K562 (cell line): ENCODE measurements at regions not wholly inside any gene's neighbourhood (a gene's known extent, or its start where the extent isn't known, plus 50 kb on each side); places are given as distances from the start of the nearest gene placed in this dataset.

Experiments
- ATAC-seq: fragments of 200-7000 bp; cut with Tn5 transposase; 3 replicates; pipeline ENCODE4 v1.9.1; 2020; ENCODE audit warnings: moderate library complexity
- BruUV-seq: library from RNA; stranded (reverse); fragments of 400-500 nt; replicated peaks from 2 replicates; lab custom pipeline; 2021; lab: Mats Ljungman, UMichigan
- CTCF ChIA-PET: fragments of 300-600 bp; formaldehyde crosslinking; extraction: SDS; loops from one replicate; lab custom pipeline; 2021; ENCODE audit warnings: low intra/inter-chr PET ratio; lab: Yijun Ruan, JAX
- POLR2A ChIA-PET: fragments of 300-600, 350-650 bp; sonication (Branson Sonifier 250); formaldehyde crosslinking; extraction: SDS; loops from one replicate; lab custom pipeline; 2021; ENCODE audit warnings: antibody characterized with exemption, inconsistent platforms; lab: Yijun Ruan, JAX
- DNase-seq, 4 experiments: peaks; one replicate each; pipeline versions ENCODE4 v3.0.0 to v3.0.0-alpha.2; 2011 to 2018; ENCODE audit warnings: low spot score in 3 of 4, mixed read lengths in 3 of 4; ENCODE audit errors: extremely low read depth in 1 of 4
- FAIRE-seq: peaks from 2 replicates; lab custom pipeline; 2011; peaks lifted over from hg19 to GRCh38; lab: Jason Lieb, UNC
- H2AFZ ChIP-seq: 2 replicates; pipeline ENCODE4 v1.6.0; 2011; ENCODE audit warnings: low read depth, low read length, control low read depth, inconsistent platforms
- H3K27ac ChIP-seq: fragments of 200-600 bp; 3 replicates; pipeline ENCODE4 v1.8.0; 2011; ENCODE audit warnings: low read depth, mild to moderate bottlenecking, control low read depth, inconsistent platforms, low read length, moderate library complexity, mixed read lengths; ENCODE audit errors: extremely low read depth
- H3K27me3 ChIP-seq, 2 experiments: fragments of 300-600 bp in 1 of 2; 2 replicates in 1 of 2; 3 replicates in 1 of 2; pipeline versions ENCODE4 v1.6.0 to v1.8.0; 2011; ENCODE audit warnings: inconsistent platforms in 2 of 2, low read length in 2 of 2, mild to moderate bottlenecking in 1 of 2, mixed read lengths in 1 of 2, moderate library complexity in 1 of 2; ENCODE audit not compliant: control insufficient read depth in 2 of 2, insufficient read depth in 2 of 2
- H3K36me3 ChIP-seq: fragments of 300-600 bp; 3 replicates; pipeline ENCODE4 v1.8.0; 2011; ENCODE audit warnings: mild to moderate bottlenecking, low read length, inconsistent platforms; ENCODE audit not compliant: control insufficient read depth, insufficient read depth
- H3K4me1 ChIP-seq, 2 experiments: fragments of 200-600 bp in 1 of 2; replicated peaks in 1 of 2; 2 replicates in 1 of 2; 3 replicates in 1 of 2; pipeline versions ENCODE4 v1.5.1 to v1.8.0; 2011; ENCODE audit warnings: inconsistent platforms in 2 of 2, low read length in 2 of 2, mild to moderate bottlenecking in 1 of 2, mixed read lengths in 1 of 2, moderate library complexity in 1 of 2; ENCODE audit not compliant: control insufficient read depth in 2 of 2, insufficient read depth in 2 of 2
- H3K4me2 ChIP-seq: 2 replicates; pipeline ENCODE4 v1.6.1; 2011; ENCODE audit warnings: low read length, control low read depth, inconsistent platforms, mixed read lengths; ENCODE audit not compliant: insufficient read depth
- H3K4me3 ChIP-seq: fragments of 200-600 bp; sonication (generic), shearing (Covaris generic); 2 replicates; pipeline ENCODE4 v1.5.1; 2016; ENCODE audit warnings: control low read depth, inconsistent platforms
- H3K79me2 ChIP-seq: fragments of 200-600 bp; 3 replicates; pipeline ENCODE4 v1.8.0; 2011; ENCODE audit warnings: low read length, inconsistent platforms; ENCODE audit not compliant: control insufficient read depth, insufficient read depth
- H3K9ac ChIP-seq, 2 experiments: 2 replicates each; pipeline versions ENCODE4 v1.6.0 to v1.6.1; 2011; ENCODE audit warnings: low read depth in 2 of 2, low read length in 2 of 2, control low read depth in 1 of 2, inconsistent platforms in 1 of 2, mild to moderate bottlenecking in 1 of 2, mixed read lengths in 1 of 2; ENCODE audit not compliant: insufficient read depth in 1 of 2
- H3K9me1 ChIP-seq: one replicate; pipeline ENCODE4 v1.6.0; 2011; ENCODE audit warnings: inconsistent platforms, mild to moderate bottlenecking, low read length, moderate library complexity; ENCODE audit not compliant: control insufficient read depth, insufficient read depth
- H3K9me3 ChIP-seq: replicated peaks from 2 replicates; pipeline ENCODE4 v1.5.1; 2011; ENCODE audit warnings: low read depth, low read length, inconsistent platforms; ENCODE audit not compliant: control insufficient read depth, insufficient read depth
- H4K20me1 ChIP-seq: replicated peaks from 2 replicates; pipeline ENCODE4 v1.6.1; 2011; ENCODE audit warnings: low read length, inconsistent platforms, mixed read lengths; ENCODE audit not compliant: control insufficient read depth, insufficient read depth
- BMI1 ChIP-seq: fragments of 150-350 bp; IDR thresholded peaks from 2 replicates; pipeline ENCODE4 v1.6.1; 2014; ENCODE audit warnings: low read length
- CXXC5 ChIP-seq: fragments of 250-450 bp; sonication (Bioruptor Pico); IDR thresholded peaks from 2 replicates; pipeline ENCODE4 v1.8.0; 2022; ENCODE audit warnings: inconsistent platforms, mild to moderate bottlenecking, moderate library complexity
- FOSL1 ChIP-seq: fragments of 200-800 bp; sonication (Bioruptor generic); conservative IDR thresholded peaks from 2 replicates; pipeline ENCODE4 v1.6.1; 2016; ENCODE audit warnings: missing genetic modification characterization, missing compliant biosample characterization
- FOXJ3 ChIP-seq: sonication (generic); formaldehyde crosslinking; IDR thresholded peaks from 2 replicates; pipeline ENCODE4 v1.4.0; 2020; ENCODE audit warnings: mild to moderate bottlenecking, missing genetic modification reagents
- GATAD2B ChIP-seq: fragments of 450-650 bp; IDR thresholded peaks from 2 replicates; pipeline ENCODE4 v1.6.1; 2017; ENCODE audit warnings: mild to moderate bottlenecking, borderline replicate concordance
- NFIX ChIP-seq: fragments of 250-450 bp; sonication (Bioruptor Pico); IDR thresholded peaks from 2 replicates; pipeline ENCODE4 v1.4.0; 2020; ENCODE audit warnings: low read depth, mild to moderate bottlenecking, moderate library complexity
- RB1 ChIP-seq: fragments of 450-650 bp; IDR thresholded peaks from 2 replicates; pipeline ENCODE4 v1.6.1; 2017; ENCODE audit warnings: low read depth, mild to moderate bottlenecking
- RBM15 ChIP-seq: fragments of 200-400 bp; formaldehyde crosslinking; IDR thresholded peaks from 2 replicates; pipeline ENCODE4 v1.6.1; 2018; ENCODE audit warnings: mild to moderate bottlenecking, low read length, moderate library complexity; ENCODE audit not compliant: insufficient read depth
- USF1 ChIP-seq: sonication (generic); formaldehyde crosslinking; IDR thresholded peaks from 2 replicates; pipeline ENCODE4 v1.9.0; 2022; ENCODE audit warnings: mild to moderate bottlenecking, missing genetic modification reagents
- ZBED1 ChIP-seq: IDR thresholded peaks from 2 replicates; pipeline ENCODE4 v1.6.1; 2014
- ZNF146 ChIP-seq: IDR thresholded peaks from one replicate; pipeline ENCODE4 v1.6.1; 2018; ENCODE audit warnings: missing compliant biosample characterization; ENCODE audit not compliant: unreplicated experiment
- ZNF311 ChIP-seq: fragments of 250-450 bp; sonication (Bioruptor Pico); IDR thresholded peaks from 2 replicates; pipeline ENCODE4 v1.4.0; 2020; ENCODE audit warnings: mild to moderate bottlenecking, moderate library complexity
- ZNF316 ChIP-seq: fragments of 450-650 bp; IDR thresholded peaks from 2 replicates; pipeline ENCODE4 v1.6.1; 2016
- ZNF445 ChIP-seq: fragments of 250-450 bp; sonication (Bioruptor Pico); IDR thresholded peaks from 2 replicates; pipeline ENCODE4 v1.4.0; 2020; ENCODE audit warnings: low read depth, mild to moderate bottlenecking, moderate library complexity
- ZNF75A ChIP-seq: fragments of 450-650 bp; formaldehyde crosslinking; IDR thresholded peaks from 2 replicates; pipeline ENCODE4 v1.4.0; 2020; ENCODE audit warnings: mild to moderate bottlenecking
- ZNF780A ChIP-seq: fragments of 250-450 bp; sonication (Bioruptor Pico); IDR thresholded peaks from 2 replicates; pipeline ENCODE4 v1.5.0; 2021; ENCODE audit warnings: mild to moderate bottlenecking
- WGBS: fragments of 100-300 bp; shearing (Covaris generic); methylation state at CpG from one replicate; pipeline ENCODE4 v1.1.6; 2016; ENCODE audit warnings: low coverage, mixed read lengths; ENCODE audit not compliant: insufficient coverage; ENCODE audit errors: missing lambda C conversion rate; 5-methylcytosine and 5-hydroxymethylcytosine counted together
- in situ Hi-C: fragments of 300-500 bp; cut with MboI; formaldehyde crosslinking; loops from 4 replicates; pipeline ENCODE4 v1.15.0; 2018; ENCODE audit warnings: inconsistent platforms, mixed read lengths
- intact Hi-C: fragments of 100-400 bp; cut with micrococcal nuclease; formaldehyde crosslinking; loops from 2 replicates; pipeline ENCODE4 v1.14.2; 2022
- TF ChIP-seq, protein P1 (sequence below): fragments of 250-450 bp; sonication (Bioruptor Pico); IDR thresholded peaks from 2 replicates; pipeline ENCODE4 v1.5.0; 2020; ENCODE audit warnings: mild to moderate bottlenecking

- H3K4me1 ChIP-seq: no peaks in the 10 kb centered on the region
- CTCF ChIA-PET: no interaction called here
- no peak overlapping the region for H2AFZ ChIP-seq
- intact Hi-C loops: no loop called here
- H3K9me1 ChIP-seq: no peaks in the 10 kb centered on the region
- no peak for FAIRE-seq
- H3K4me2 ChIP-seq: no peak overlapping the region
- no peak overlapping the region for H3K9ac ChIP-seq
- no peak for ATAC-seq
- H3K79me2 ChIP-seq: no peaks in the 10 kb centered on the region
- in situ Hi-C loops: no loop called here
- TF ChIP-seq ZNF316: peak; percentile 38; the same call in 1 of the 2 replicates
- no peak for TF ChIP-seq CXXC5 (CRISPR knock-in tag)
- no peaks in the 10 kb centered on the region for H4K20me1 ChIP-seq
- H3K27me3 ChIP-seq: no peaks in the 10 kb centered on the region
- H3K4me3 ChIP-seq: no peak overlapping the region
- no peaks in the 10 kb centered on the region for H3K36me3 ChIP-seq
- H3K27ac ChIP-seq: no peak overlapping the region
- H3K9me3 ChIP-seq: no peaks in the 10 kb centered on the region
- WGBS: 10% methylated on average over 1 of the region's 1 CpG
- BruUV-seq: no TSS peak
- POLR2A ChIA-PET: no interaction called here
- DNase-seq: no peak
Observed at GRCh38 chr5:105929858-105930257, 1740.9 kb downstream of the EFNA5 start.

- ChIA-PET CTCF (no interaction called here), POLR2A (no interaction called here)
- H3K79me2 ChIP-seq: no peaks in the 10 kb centered on the region
- no peak overlapping the region for H2AFZ ChIP-seq
- no peak overlapping the region for H3K27ac ChIP-seq
- ATAC-seq (no peak), FAIRE-seq (no peak), DNase-seq (no peak)
- no peaks in the 10 kb centered on the region for H3K27me3 ChIP-seq
- intact Hi-C loops (no loop called here), in situ Hi-C loops (no loop called here)
- no TSS peak for BruUV-seq
- no peaks in the 10 kb centered on the region for H3K4me1 ChIP-seq
- no peaks in the 10 kb centered on the region for H3K9me3 ChIP-seq
- H4K20me1 ChIP-seq: no peaks in the 10 kb centered on the region
- no peak overlapping the region for H3K9ac ChIP-seq
- 3% methylated on average over 2 of the region's 2 CpGs for WGBS
- H3K4me2 ChIP-seq: no peak overlapping the region
- no peak overlapping the region for H3K4me3 ChIP-seq
- no peaks in the 10 kb centered on the region for H3K9me1 ChIP-seq
- H3K36me3 ChIP-seq: no peaks in the 10 kb centered on the region
- TF ChIP-seq ZBED1 (no peak), GATAD2B (no peak), NFIX (CRISPR knock-in tag) (no peak), ZNF146 (CRISPR knock-in tag) (no peak), RB1 (no peak), ZNF311 (CRISPR knock-in tag) (no peak), ZNF445 (CRISPR knock-in tag) (no peak), BMI1 (no peak), RBM15 (no peak), FOXJ3 (no peak), USF1 (CRISPR knock-in tag) (no peak), FOSL1 (no peak), ZNF780A (CRISPR knock-in tag) (no peak), ZNF75A (CRISPR knock-in tag) (no peak)
- TF ChIP-seq, protein P1, sequence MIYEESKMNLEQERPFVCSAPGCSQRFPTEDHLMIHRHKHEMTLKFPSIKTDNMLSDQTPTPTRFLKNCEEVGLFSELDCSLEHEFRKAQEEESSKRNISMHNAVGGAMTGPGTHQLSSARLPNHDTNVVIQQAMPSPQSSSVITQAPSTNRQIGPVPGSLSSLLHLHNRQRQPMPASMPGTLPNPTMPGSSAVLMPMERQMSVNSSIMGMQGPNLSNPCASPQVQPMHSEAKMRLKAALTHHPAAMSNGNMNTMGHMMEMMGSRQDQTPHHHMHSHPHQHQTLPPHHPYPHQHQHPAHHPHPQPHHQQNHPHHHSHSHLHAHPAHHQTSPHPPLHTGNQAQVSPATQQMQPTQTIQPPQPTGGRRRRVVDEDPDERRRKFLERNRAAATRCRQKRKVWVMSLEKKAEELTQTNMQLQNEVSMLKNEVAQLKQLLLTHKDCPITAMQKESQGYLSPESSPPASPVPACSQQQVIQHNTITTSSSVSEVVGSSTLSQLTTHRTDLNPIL (CRISPR knock-in tag): no peak
Observed at GRCh38 chr5:105924366-105924765, 1746.4 kb downstream of the EFNA5 start.
